WTC11 (cell line): ENCODE measurements at regions not wholly inside any gene's neighbourhood (a gene's known extent, or its start where the extent isn't known, plus 50 kb on each side); places are given as distances from the start of the nearest gene placed in this dataset.

Experiments used
- ATAC-seq: fragments of 200-7000 bp; cut with Tn5 transposase; 2 replicates; pipeline ENCODE4 v1.10.0; 2021; ENCODE audit warnings: mild to moderate bottlenecking, moderate library complexity
- CTCF ChIA-PET: fragments of 300-600 bp; sonication (Branson Sonifier 250); formaldehyde crosslinking; loops from one replicate; lab custom pipeline; 2021; ENCODE audit warnings: antibody characterized with exemption; lab: Charles Lee
- POLR2A ChIA-PET: fragments of 350-600 bp; sonication (Branson Sonifier 250); formaldehyde crosslinking; loops from one replicate; lab custom pipeline; 2021; ENCODE audit warnings: antibody characterized with exemption; lab: Charles Lee
- DNase-seq: peaks from one replicate; pipeline ENCODE4 v3.0.0; 2021; ENCODE audit warnings: low spot score
- H3K27ac Mint-ChIP-seq: 2 replicates; pipeline ENCODE4 v1.8.0; 2021; ENCODE audit warnings: mixed read lengths
- H3K27me3 Mint-ChIP-seq: 2 replicates; pipeline ENCODE4 v1.8.0; 2021; ENCODE audit warnings: low read depth, mild to moderate bottlenecking, moderate library complexity, mixed read lengths
- H3K36me3 Mint-ChIP-seq: 2 replicates; pipeline ENCODE4 v1.8.0; 2021; ENCODE audit warnings: mixed read lengths
- H3K4me1 Mint-ChIP-seq: 2 replicates; pipeline ENCODE4 v1.8.0; 2022; ENCODE audit warnings: mixed read lengths
- H3K4me3 Mint-ChIP-seq: 2 replicates; pipeline ENCODE4 v1.8.0; 2021; ENCODE audit warnings: mild to moderate bottlenecking, moderate library complexity, mixed read lengths
- H3K9me3 Mint-ChIP-seq: 2 replicates; pipeline ENCODE4 v1.8.0; 2021; ENCODE audit warnings: mixed read lengths
- ATF6 ChIP-seq: sonication (generic); formaldehyde crosslinking; IDR thresholded peaks from 2 replicates; pipeline ENCODE4 v1.8.1; 2023; ENCODE audit warnings: mild to moderate bottlenecking, missing genetic modification reagents
- CREB1 ChIP-seq: sonication (generic); formaldehyde crosslinking; IDR thresholded peaks from 2 replicates; pipeline ENCODE4 v1.8.0; 2023; ENCODE audit warnings: mild to moderate bottlenecking, missing genetic modification reagents
- CREM ChIP-seq: sonication (generic); formaldehyde crosslinking; IDR thresholded peaks from 2 replicates; pipeline ENCODE4 v1.8.1; 2022; ENCODE audit warnings: mild to moderate bottlenecking, missing genetic modification reagents, moderate library complexity
- FOXJ3 ChIP-seq: sonication (generic); formaldehyde crosslinking; IDR thresholded peaks from 2 replicates; pipeline ENCODE4 v1.9.0; 2021; ENCODE audit warnings: missing genetic modification reagents, mild to moderate bottlenecking, borderline replicate concordance
- IRF1 ChIP-seq: sonication (generic); formaldehyde crosslinking; IDR thresholded peaks from 2 replicates; pipeline ENCODE4 v1.8.0; 2023; ENCODE audit warnings: missing genetic modification reagents
- NFATC4 ChIP-seq: fragments of 250-450 bp; sonication (Bioruptor Pico); IDR thresholded peaks from 2 replicates; pipeline ENCODE4 v1.9.0; 2021; ENCODE audit warnings: mild to moderate bottlenecking
- RELA ChIP-seq: sonication (generic); formaldehyde crosslinking; IDR thresholded peaks from 2 replicates; pipeline ENCODE4 v1.8.1; 2022; ENCODE audit warnings: missing genetic modification reagents, mild to moderate bottlenecking, borderline replicate concordance
- SOX15 ChIP-seq: fragments of 250-450 bp; sonication (Bioruptor Pico); IDR thresholded peaks from 2 replicates; pipeline ENCODE4 v1.9.0; 2021; ENCODE audit warnings: mild to moderate bottlenecking
- STAT6 ChIP-seq: sonication (generic); formaldehyde crosslinking; conservative IDR thresholded peaks from 2 replicates; pipeline ENCODE4 v1.8.1; 2023; ENCODE audit warnings: mild to moderate bottlenecking, low read depth, missing genetic modification reagents, moderate library complexity
- TCF7 ChIP-seq: sonication (generic); formaldehyde crosslinking; IDR thresholded peaks from 2 replicates; pipeline ENCODE4 v1.8.0; 2022; ENCODE audit warnings: mild to moderate bottlenecking, low read depth, missing genetic modification reagents, moderate library complexity
- USF2 ChIP-seq: sonication (generic); formaldehyde crosslinking; IDR thresholded peaks from 2 replicates; pipeline ENCODE4 v1.8.1; 2023; ENCODE audit warnings: mild to moderate bottlenecking, missing genetic modification reagents, moderate library complexity
- ZNF219 ChIP-seq: sonication (generic); formaldehyde crosslinking; IDR thresholded peaks from 2 replicates; pipeline ENCODE4 v1.8.0; 2023; ENCODE audit warnings: missing genetic modification reagents, mild to moderate bottlenecking, borderline replicate concordance
- ZNF263 ChIP-seq: sonication (generic); formaldehyde crosslinking; IDR thresholded peaks from 2 replicates; pipeline ENCODE4 v1.8.1; 2022; ENCODE audit warnings: low read depth, mild to moderate bottlenecking, moderate library complexity, missing genetic modification reagents
- ZNF396 ChIP-seq: fragments of 250-450 bp; sonication (Bioruptor Pico); IDR thresholded peaks from 2 replicates; pipeline ENCODE4 v1.8.0; 2021; ENCODE audit warnings: mild to moderate bottlenecking, moderate library complexity, borderline replicate concordance
- ZNF416 ChIP-seq: fragments of 250-450 bp; sonication (Bioruptor Pico); IDR thresholded peaks from 2 replicates; pipeline ENCODE4 v1.9.0; 2021; ENCODE audit warnings: mild to moderate bottlenecking, inconsistent platforms
- ZNF423 ChIP-seq: fragments of 250-450 bp; sonication (Bioruptor Pico); IDR thresholded peaks from 2 replicates; pipeline ENCODE4 v2.1.2; 2022; ENCODE audit warnings: mild to moderate bottlenecking, moderate library complexity
- TF ChIP-seq, protein P1 (sequence below): fragments of 250-450 bp; sonication (Bioruptor Pico); IDR thresholded peaks from 2 replicates; pipeline ENCODE4 v1.9.0; 2021; ENCODE audit warnings: mild to moderate bottlenecking, borderline replicate concordance
- TF ChIP-seq, protein P2 (sequence below): sonication (generic); formaldehyde crosslinking; IDR thresholded peaks from 2 replicates; pipeline ENCODE4 v1.8.1; 2022; ENCODE audit warnings: low read depth, mild to moderate bottlenecking, moderate library complexity, missing genetic modification reagents, borderline replicate concordance
- TF ChIP-seq, protein P3 (sequence below): sonication (generic); formaldehyde crosslinking; IDR thresholded peaks from 2 replicates; pipeline ENCODE4 v1.8.0; 2022; ENCODE audit warnings: mild to moderate bottlenecking, missing genetic modification reagents

DNA sequence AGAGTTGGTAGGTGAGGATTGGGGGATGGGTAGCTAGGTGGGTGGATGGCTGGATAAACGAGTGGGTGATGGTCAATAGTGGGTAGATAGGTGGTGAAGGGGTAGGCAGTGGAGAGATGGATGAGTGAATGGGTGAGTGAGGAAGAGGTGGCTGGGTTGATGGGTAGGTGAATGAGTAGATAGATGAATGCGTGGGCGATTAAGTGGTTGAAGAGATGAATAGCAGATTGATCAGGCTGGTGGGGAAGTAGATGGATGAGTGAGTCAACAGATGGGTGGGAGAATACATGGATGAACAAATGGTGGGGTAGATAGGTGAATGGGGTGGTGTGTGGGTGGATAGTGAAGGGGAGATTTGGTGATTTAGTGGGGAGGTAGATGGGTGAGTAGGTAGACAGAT lies 51.1 kb downstream of the SYNE3 start (continued):
- TF ChIP-seq, protein P1, sequence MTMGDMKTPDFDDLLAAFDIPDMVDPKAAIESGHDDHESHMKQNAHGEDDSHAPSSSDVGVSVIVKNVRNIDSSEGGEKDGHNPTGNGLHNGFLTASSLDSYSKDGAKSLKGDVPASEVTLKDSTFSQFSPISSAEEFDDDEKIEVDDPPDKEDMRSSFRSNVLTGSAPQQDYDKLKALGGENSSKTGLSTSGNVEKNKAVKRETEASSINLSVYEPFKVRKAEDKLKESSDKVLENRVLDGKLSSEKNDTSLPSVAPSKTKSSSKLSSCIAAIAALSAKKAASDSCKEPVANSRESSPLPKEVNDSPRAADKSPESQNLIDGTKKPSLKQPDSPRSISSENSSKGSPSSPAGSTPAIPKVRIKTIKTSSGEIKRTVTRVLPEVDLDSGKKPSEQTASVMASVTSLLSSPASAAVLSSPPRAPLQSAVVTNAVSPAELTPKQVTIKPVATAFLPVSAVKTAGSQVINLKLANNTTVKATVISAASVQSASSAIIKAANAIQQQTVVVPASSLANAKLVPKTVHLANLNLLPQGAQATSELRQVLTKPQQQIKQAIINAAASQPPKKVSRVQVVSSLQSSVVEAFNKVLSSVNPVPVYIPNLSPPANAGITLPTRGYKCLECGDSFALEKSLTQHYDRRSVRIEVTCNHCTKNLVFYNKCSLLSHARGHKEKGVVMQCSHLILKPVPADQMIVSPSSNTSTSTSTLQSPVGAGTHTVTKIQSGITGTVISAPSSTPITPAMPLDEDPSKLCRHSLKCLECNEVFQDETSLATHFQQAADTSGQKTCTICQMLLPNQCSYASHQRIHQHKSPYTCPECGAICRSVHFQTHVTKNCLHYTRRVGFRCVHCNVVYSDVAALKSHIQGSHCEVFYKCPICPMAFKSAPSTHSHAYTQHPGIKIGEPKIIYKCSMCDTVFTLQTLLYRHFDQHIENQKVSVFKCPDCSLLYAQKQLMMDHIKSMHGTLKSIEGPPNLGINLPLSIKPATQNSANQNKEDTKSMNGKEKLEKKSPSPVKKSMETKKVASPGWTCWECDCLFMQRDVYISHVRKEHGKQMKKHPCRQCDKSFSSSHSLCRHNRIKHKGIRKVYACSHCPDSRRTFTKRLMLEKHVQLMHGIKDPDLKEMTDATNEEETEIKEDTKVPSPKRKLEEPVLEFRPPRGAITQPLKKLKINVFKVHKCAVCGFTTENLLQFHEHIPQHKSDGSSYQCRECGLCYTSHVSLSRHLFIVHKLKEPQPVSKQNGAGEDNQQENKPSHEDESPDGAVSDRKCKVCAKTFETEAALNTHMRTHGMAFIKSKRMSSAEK (CRISPR knock-in tag), result no peak
- TF ChIP-seq ZNF263 (CRISPR knock-in tag) (no peak), CREM (CRISPR knock-in tag) (no peak), IRF1 (CRISPR knock-in tag) (no peak)
- TF ChIP-seq, protein P2, sequence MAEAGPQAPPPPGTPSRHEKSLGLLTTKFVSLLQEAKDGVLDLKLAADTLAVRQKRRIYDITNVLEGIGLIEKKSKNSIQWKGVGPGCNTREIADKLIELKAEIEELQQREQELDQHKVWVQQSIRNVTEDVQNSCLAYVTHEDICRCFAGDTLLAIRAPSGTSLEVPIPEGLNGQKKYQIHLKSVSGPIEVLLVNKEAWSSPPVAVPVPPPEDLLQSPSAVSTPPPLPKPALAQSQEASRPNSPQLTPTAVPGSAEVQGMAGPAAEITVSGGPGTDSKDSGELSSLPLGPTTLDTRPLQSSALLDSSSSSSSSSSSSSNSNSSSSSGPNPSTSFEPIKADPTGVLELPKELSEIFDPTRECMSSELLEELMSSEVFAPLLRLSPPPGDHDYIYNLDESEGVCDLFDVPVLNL (CRISPR knock-in tag), result no peak

GRCh38 chr14:95464514-95464913 lies 51.9 kb downstream of the SYNE3 start:
- no peaks in the 10 kb centered on the region for H3K9me3 Mint-ChIP-seq
- H3K36me3 Mint-ChIP-seq, result no peaks in the 10 kb centered on the region
- no peak overlapping the region for H3K4me3 Mint-ChIP-seq
- POLR2A ChIA-PET, result no interaction called here
- H3K4me1 Mint-ChIP-seq, result peaks cover 16% of the 10 kb centered on the region
- CTCF ChIA-PET, result interaction anchor here (1.0 to 2.1 kb wide), 2 partner anchors 12 to 22 kb away, joined by 3 to 15 read pairs; no protein-coding TSS in a partner anchor
- peaks cover 8% of the 10 kb centered on the region for H3K27me3 Mint-ChIP-seq
- no peak overlapping the region for H3K27ac Mint-ChIP-seq
- ATAC-seq, result no peak
- no peak for DNase-seq
- TF ChIP-seq ZNF416, result no peak
- no peak for TF ChIP-seq ZNF219 (CRISPR knock-in tag)
- TF ChIP-seq ZNF396 (CRISPR knock-in tag), result no peak
- TF ChIP-seq RELA (CRISPR knock-in tag), result no peak
- TF ChIP-seq CREB1 (CRISPR knock-in tag), result no peak
- TF ChIP-seq TCF7, result no peak
- no peak for TF ChIP-seq STAT6
- no peak for TF ChIP-seq NFATC4 (CRISPR knock-in tag)
- TF ChIP-seq, protein P1 (CRISPR knock-in tag), result no peak
- TF ChIP-seq ATF6 (CRISPR knock-in tag), result no peak
- TF ChIP-seq, protein P3, sequence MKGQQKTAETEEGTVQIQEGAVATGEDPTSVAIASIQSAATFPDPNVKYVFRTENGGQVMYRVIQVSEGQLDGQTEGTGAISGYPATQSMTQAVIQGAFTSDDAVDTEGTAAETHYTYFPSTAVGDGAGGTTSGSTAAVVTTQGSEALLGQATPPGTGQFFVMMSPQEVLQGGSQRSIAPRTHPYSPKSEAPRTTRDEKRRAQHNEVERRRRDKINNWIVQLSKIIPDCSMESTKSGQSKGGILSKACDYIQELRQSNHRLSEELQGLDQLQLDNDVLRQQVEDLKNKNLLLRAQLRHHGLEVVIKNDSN (CRISPR knock-in tag), result no peak
- no peak for TF ChIP-seq USF2 (CRISPR knock-in tag)
- TF ChIP-seq SOX15 (CRISPR knock-in tag), result no peak
- no peak for TF ChIP-seq ZNF423 (CRISPR knock-in tag)
- TF ChIP-seq FOXJ3 (CRISPR knock-in tag), result no peak
